DND-41 (cell line): ENCODE measurements at regions not wholly inside any gene's neighbourhood (a gene's known extent, or its start where the extent isn't known, plus 50 kb on each side); places are given as distances from the start of the nearest gene placed in this dataset.
"Not testable (repeated sequence)": the region's sequence is repeated elsewhere in the genome, so short reads cannot be mapped to it uniquely, and the experiment has no call there.

Experiments used
- ATAC-seq: fragments of 200-7000 bp; cut with Tn5 transposase; 3 replicates; pipeline ENCODE4 v1.9.1; 2021; ENCODE audit warnings: low read depth; ENCODE audit not compliant: insufficient read depth
- DNase-seq: peaks from one replicate; pipeline ENCODE4 v3.0.0-alpha.2; 2020
- H2AFZ ChIP-seq: 2 replicates; pipeline ENCODE4 v1.6.0; 2012; ENCODE audit warnings: low read depth, low read length
- H3K27ac ChIP-seq: 2 replicates; pipeline ENCODE4 v1.5.1; 2012; ENCODE audit warnings: low read length, inconsistent platforms
- H3K27me3 ChIP-seq: fragments of 200-600 bp; sonication (generic); 2 replicates; pipeline ENCODE4 v1.6.0; 2012; ENCODE audit warnings: low read length, mild to moderate bottlenecking, inconsistent platforms; ENCODE audit not compliant: insufficient read depth, poor library complexity
- H3K36me3 ChIP-seq: 2 replicates; pipeline ENCODE4 v1.5.1; 2012; ENCODE audit warnings: low read length, inconsistent platforms; ENCODE audit not compliant: insufficient read depth
- H3K4me1 ChIP-seq: 2 replicates; pipeline ENCODE4 v1.5.1; 2012; ENCODE audit warnings: mild to moderate bottlenecking, low read length; ENCODE audit not compliant: insufficient read depth
- H3K4me2 ChIP-seq: 2 replicates; pipeline ENCODE4 v1.6.0; 2012; ENCODE audit warnings: mild to moderate bottlenecking, moderate library complexity, low read length, inconsistent platforms; ENCODE audit not compliant: insufficient read depth
- H3K4me3 ChIP-seq, 2 experiments: fragments of 200-600 bp in 1 of 2; shearing (Covaris generic) in 1 of 2; 2 replicates each; pipeline ENCODE4 v1.5.1; 2012 to 2016; ENCODE audit warnings: inconsistent platforms in 2 of 2, low read length in 2 of 2, mild to moderate bottlenecking in 2 of 2, low read depth in 1 of 2, moderate library complexity in 1 of 2
- H3K79me2 ChIP-seq: 2 replicates; pipeline ENCODE4 v1.6.0; 2012; ENCODE audit warnings: low read length, inconsistent platforms; ENCODE audit not compliant: insufficient read depth
- H3K9ac ChIP-seq: 2 replicates; pipeline ENCODE4 v1.6.0; 2012; ENCODE audit warnings: low read depth, mild to moderate bottlenecking, inconsistent platforms, low read length, moderate library complexity
- H3K9me3 ChIP-seq: 2 replicates; pipeline ENCODE4 v1.5.1; 2012; ENCODE audit warnings: low read length, moderate library complexity, mild to moderate bottlenecking, inconsistent platforms; ENCODE audit not compliant: insufficient read depth, severe bottlenecking
- H4K20me1 ChIP-seq: 2 replicates; pipeline ENCODE4 v1.6.0; 2012; ENCODE audit warnings: low read length; ENCODE audit not compliant: insufficient read depth
- EZH2 ChIP-seq: IDR thresholded peaks from 3 replicates; pipeline ENCODE4 v1.6.1; 2012; ENCODE audit warnings: borderline replicate concordance, low read depth, mild to moderate bottlenecking, moderate library complexity, low read length, inconsistent platforms; ENCODE audit not compliant: severe bottlenecking
- TF ChIP-seq, protein P1 (sequence below): IDR thresholded peaks from 2 replicates; pipeline ENCODE4 v1.5.1; 2012; ENCODE audit warnings: borderline replicate concordance, low read length, moderate library complexity, mild to moderate bottlenecking; ENCODE audit not compliant: poor library complexity, severe bottlenecking; ENCODE audit errors: extremely low read depth

DNA sequence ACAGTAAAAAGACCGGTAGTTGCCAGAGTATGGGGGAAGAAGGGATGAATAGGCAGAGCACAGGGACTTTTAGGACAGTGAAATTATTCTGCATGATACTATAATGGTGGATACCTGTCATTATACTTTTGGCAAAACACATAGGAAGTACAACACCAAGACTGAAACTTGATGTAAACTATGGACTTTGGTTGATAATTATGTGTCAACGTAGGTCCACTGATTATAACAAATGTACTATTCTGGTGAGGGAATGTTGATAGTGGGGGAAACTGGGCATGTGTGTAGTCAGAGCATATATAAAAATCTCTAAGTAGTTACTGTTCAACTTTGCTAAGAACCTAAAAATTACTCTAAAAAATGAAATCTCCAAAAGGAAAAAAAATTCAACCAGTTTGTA is 629.7 kb downstream of the CCDC85A start:
- ATAC-seq: no peak
- no peak overlapping the region for H3K27ac ChIP-seq
- H3K9ac ChIP-seq: no peak overlapping the region
- H2AFZ ChIP-seq: no peak overlapping the region
- H3K4me3 ChIP-seq: no peak overlapping the region
- no peaks in the 10 kb centered on the region for H3K9me3 ChIP-seq
- no peak overlapping the region for H3K4me2 ChIP-seq
- no peak for DNase-seq
- no peak for TF ChIP-seq EZH2
- TF ChIP-seq, protein P1, sequence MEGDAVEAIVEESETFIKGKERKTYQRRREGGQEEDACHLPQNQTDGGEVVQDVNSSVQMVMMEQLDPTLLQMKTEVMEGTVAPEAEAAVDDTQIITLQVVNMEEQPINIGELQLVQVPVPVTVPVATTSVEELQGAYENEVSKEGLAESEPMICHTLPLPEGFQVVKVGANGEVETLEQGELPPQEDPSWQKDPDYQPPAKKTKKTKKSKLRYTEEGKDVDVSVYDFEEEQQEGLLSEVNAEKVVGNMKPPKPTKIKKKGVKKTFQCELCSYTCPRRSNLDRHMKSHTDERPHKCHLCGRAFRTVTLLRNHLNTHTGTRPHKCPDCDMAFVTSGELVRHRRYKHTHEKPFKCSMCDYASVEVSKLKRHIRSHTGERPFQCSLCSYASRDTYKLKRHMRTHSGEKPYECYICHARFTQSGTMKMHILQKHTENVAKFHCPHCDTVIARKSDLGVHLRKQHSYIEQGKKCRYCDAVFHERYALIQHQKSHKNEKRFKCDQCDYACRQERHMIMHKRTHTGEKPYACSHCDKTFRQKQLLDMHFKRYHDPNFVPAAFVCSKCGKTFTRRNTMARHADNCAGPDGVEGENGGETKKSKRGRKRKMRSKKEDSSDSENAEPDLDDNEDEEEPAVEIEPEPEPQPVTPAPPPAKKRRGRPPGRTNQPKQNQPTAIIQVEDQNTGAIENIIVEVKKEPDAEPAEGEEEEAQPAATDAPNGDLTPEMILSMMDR: no peak
- no peaks in the 10 kb centered on the region for H4K20me1 ChIP-seq
- H3K27me3 ChIP-seq: no peaks in the 10 kb centered on the region
- H3K4me1 ChIP-seq: no peaks in the 10 kb centered on the region
- H3K36me3 ChIP-seq: no peaks in the 10 kb centered on the region
- no peaks in the 10 kb centered on the region for H3K79me2 ChIP-seq

DNA sequence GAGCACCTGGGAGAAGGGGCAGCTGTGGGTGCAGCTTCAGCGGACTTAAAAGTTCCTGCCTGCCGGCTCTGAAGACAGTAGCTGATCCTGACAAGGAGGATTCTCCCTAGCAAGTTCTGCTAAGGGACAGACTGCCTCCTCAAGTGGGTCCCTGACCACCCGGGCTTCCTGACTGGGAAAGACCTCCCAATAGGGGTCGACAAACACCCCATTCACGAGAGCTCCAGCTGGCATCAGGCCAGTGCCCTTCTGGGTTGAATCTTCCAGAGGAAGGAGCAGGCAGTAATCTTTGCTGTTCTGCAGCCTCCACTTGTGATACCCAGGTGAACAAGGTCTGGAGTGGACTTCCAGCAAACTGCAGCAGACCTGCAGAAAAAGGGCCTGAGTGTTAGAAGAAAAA is 632.9 kb downstream of the CCDC85A start:
- Histone ChIP-seq H4K20me1 (no peaks in the 10 kb centered on the region), H3K4me2 (no peak overlapping the region), H3K4me1 (no peaks in the 10 kb centered on the region), H3K36me3 (no peaks in the 10 kb centered on the region), H3K79me2 (no peaks in the 10 kb centered on the region), H3K9me3 (no peaks in the 10 kb centered on the region), H3K9ac (no peak overlapping the region), H2AFZ (no peak overlapping the region), H3K4me3 (no peak overlapping the region), H3K27me3 (no peaks in the 10 kb centered on the region), H3K27ac (no peak overlapping the region)
- ATAC-seq (no peak), DNase-seq (no peak)
- no peak for TF ChIP-seq EZH2
- TF ChIP-seq, protein P1: no peak

DNA sequence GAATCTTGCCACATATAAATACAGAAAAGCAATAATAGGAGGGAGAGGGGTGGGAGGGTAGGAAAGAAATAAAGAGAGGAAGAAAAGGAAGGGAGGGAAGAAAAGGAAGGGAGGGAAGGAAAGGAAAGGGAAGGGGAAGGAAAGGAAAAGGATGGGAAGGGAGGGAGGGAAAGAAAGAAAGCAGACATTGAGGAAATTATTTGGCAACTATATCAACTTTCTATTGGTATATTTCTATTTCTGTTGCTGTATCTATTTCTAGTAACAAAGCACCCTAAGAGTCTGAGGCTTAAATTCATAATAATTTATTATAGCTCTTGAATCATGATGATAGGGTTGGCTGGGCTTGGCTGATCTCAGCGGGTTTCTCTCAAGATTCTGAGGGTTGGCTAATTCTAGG is 648.0 kb downstream of the CCDC85A start:
- no peak overlapping the region for H3K4me3 ChIP-seq
- no peaks in the 10 kb centered on the region for H3K79me2 ChIP-seq
- H2AFZ ChIP-seq: no peak overlapping the region
- no peak overlapping the region for H3K9ac ChIP-seq
- H3K4me2 ChIP-seq: no peak overlapping the region
- TF ChIP-seq, protein P1: no peak
- TF ChIP-seq EZH2: no peak
- DNase-seq (no peak), ATAC-seq (no peak)
- no peak overlapping the region for H3K27ac ChIP-seq
- H3K27me3 ChIP-seq: no peaks in the 10 kb centered on the region
- H3K36me3 ChIP-seq: no peaks in the 10 kb centered on the region
- no peaks in the 10 kb centered on the region for H4K20me1 ChIP-seq
- H3K4me1 ChIP-seq: no peaks in the 10 kb centered on the region
- no peaks in the 10 kb centered on the region for H3K9me3 ChIP-seq

DNA sequence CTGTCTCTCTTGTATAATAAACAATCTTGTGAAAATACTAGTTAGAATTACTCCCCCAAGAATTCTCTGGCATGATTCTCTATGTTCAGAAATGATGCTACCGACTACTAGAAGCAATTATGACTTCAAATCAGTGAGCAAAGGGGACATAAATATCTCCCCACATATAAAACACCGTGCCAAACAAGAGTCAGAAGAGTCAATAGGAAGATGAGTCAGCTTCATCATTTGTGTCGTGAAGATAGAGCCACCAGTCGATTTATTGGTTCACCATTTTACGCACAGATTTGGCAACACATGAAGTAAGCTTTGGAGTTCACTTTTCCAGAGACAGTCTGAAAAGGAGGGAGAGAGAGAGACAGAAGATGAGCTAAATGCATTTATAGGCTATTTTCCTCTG is 650.9 kb downstream of the CCDC85A start:
- no peak overlapping the region for H3K4me2 ChIP-seq
- no peaks in the 10 kb centered on the region for H3K27me3 ChIP-seq
- no peak overlapping the region for H3K9ac ChIP-seq
- no peak overlapping the region for H3K27ac ChIP-seq
- DNase-seq (no peak), ATAC-seq (no peak)
- TF ChIP-seq, protein P1: no peak
- TF ChIP-seq EZH2: no peak
- no peak overlapping the region for H2AFZ ChIP-seq
- H3K9me3 ChIP-seq: no peaks in the 10 kb centered on the region
- H3K36me3 ChIP-seq: no peaks in the 10 kb centered on the region
- H3K4me3 ChIP-seq: no peak overlapping the region
- no peaks in the 10 kb centered on the region for H3K79me2 ChIP-seq
- H3K4me1 ChIP-seq: no peaks in the 10 kb centered on the region
- no peaks in the 10 kb centered on the region for H4K20me1 ChIP-seq

DNA sequence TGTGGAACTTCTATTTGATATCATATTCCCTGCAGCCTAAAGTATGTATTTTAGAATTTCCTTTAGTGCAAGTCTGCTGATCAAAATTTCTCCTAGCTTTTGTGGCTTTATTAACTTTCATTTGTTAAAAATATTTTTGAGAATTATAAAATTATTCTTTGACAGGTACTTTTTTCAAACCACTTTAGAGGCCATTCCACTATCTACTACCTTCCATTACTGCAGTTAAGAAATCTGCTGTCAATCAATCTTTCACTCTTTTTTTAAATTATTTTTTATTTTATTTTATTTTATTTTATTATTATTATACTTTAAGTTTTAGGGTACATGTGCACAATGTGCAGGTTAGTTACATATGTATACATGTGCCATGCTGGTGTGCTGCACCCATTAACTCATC is 656.2 kb downstream of the CCDC85A start:
- ATAC-seq, H3K4me2 ChIP-seq: not testable (repeated sequence)

More for the DNA sequence above, 656.2 kb downstream of the CCDC85A start:
- H3K79me2 ChIP-seq, H3K36me3 ChIP-seq, H2AFZ ChIP-seq, H3K4me1 ChIP-seq, DNase-seq, H3K27me3 ChIP-seq, H3K9ac ChIP-seq, H3K9me3 ChIP-seq, H4K20me1 ChIP-seq, H3K27ac ChIP-seq, H3K4me3 ChIP-seq: not testable (repeated sequence)
